GM03348 (cell line): ENCODE measurements at regions not wholly inside any gene's neighbourhood (a gene's known extent, or its start where the extent isn't known, plus 50 kb on each side); places are given as distances from the start of the nearest gene placed in this dataset.
"Not testable (repeated sequence)": the region's sequence is repeated elsewhere in the genome, so short reads cannot be mapped to it uniquely, and the experiment has no call there.

Experiments used
- DNase-seq: peaks from one replicate; pipeline ENCODE4 v3.0.0; 2012; ENCODE audit warnings: low spot score

DNA sequence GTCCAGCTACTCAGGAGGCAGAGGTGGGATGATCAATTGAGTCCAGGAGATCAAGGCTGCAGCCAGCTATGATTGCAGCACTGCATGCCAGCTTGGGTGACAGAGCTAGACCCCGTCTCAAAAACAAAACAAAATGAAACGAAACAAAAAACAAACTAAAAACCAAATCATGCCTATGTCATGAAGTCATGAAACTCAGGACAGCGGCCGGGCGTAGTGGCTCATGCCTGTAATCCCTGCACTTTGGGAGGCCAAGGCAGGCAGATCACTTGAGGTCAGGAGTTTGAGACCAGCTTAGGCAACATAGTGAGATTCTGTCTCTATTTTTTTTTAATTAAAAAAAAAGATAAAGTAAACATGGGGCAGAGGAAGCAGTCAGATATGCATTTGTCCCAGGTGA, 472.6 kb downstream of the GOLGA6L6 start:
- DNase-seq = not testable (repeated sequence)

GRCh38 chr15:20066173-20066572, 475.4 kb downstream of the GOLGA6L6 start:
- DNase-seq = not testable (repeated sequence)

DNA sequence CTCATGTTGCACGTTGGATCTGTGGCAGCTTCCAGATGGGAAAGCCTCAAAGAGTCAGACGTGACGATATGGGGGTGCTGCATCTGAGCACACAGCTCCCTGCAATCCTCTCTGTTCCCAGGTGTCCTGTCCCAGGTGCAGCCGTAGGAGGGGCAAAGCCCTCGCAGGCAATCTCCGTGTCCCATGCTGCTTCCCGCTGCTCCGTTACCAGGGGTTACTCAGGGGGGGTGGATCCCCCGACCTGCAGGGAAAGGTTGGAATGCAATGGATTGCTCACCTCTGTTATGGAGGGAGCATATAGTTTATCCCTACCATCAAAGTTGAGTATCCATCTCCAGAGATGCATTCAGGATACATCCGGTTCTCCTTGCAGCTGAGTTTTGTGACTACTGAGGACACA, 476.1 kb downstream of the GOLGA6L6 start:
- not testable (repeated sequence) for DNase-seq

- not testable (repeated sequence) for DNase-seq
These were observed 478.4 kb downstream of the GOLGA6L6 start for GRCh38 chr15:20063167-20063566.

- not testable (repeated sequence) for DNase-seq
These were observed 480.8 kb downstream of the GOLGA6L6 start for GRCh38 chr15:20060838-20061237.

GRCh38 chr15:20056871-20057270, 484.7 kb downstream of the GOLGA6L6 start:
- not testable (repeated sequence) for DNase-seq

DNA sequence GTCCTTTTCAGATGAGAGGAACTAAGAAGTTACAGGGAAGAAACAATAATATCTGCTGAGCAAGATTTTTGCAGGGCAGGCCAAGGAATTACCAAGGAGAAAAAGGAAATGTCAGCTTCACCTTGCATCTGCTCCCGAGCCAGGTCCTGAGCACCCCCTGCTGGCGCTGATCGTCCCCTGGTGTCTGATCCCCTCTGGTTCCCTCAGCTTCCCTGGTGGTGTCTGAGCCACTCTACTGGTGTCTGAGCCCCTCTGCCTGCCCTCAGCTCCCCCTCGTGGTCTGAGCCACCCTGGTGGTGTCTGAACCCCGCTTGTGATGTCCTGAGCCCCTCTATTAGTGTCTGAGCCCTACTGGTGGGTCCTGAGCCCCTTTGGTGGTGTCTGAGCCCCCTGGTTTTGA, 485.7 kb downstream of the GOLGA6L6 start:
- DNase-seq = not testable (repeated sequence)

DNA sequence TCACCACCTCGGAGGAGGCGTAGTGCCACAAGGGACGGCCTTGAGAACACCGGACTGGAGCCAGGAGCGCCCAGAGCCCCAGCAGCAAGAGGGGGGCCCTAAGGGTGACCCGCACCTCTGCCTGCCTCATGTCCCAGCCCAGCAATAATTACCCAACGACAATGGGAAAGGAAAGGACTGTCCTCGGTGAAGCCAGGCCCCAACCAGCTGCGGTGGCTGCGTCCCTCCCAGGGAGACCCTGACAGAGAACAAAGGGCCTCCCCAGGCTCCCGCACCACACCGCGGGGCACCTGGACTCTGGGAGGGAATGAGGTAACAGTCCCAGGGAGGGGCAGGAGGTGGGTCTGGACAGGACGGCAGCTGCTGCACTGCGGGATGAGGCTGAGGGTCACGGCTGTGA, 493.4 kb downstream of the GOLGA6L6 start:
- DNase-seq = not testable (repeated sequence)

- DNase-seq = not testable (repeated sequence)
These were observed 496.4 kb downstream of the GOLGA6L6 start for GRCh38 chr15:20045165-20045564.

DNA sequence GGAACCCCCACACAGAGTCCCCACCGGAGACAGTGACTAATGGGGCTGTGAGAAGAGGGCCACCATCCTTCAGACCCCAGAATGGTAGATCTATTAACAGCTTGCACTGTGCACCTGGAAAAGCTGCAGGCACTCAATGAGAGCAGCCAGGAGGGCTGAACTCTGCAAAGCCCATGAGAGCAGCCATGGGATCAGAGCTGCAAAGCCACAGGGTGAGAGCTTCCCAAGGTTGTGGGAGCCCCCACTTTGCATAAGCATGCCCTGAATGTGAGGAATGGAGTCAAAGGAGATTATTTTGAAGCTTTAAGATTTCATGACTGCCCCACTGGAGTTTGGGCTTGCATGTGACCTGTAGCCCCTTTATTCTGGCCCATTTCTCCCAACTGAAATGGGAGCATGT, 500.9 kb downstream of the GOLGA6L6 start:
- not testable (repeated sequence) for DNase-seq

DNA sequence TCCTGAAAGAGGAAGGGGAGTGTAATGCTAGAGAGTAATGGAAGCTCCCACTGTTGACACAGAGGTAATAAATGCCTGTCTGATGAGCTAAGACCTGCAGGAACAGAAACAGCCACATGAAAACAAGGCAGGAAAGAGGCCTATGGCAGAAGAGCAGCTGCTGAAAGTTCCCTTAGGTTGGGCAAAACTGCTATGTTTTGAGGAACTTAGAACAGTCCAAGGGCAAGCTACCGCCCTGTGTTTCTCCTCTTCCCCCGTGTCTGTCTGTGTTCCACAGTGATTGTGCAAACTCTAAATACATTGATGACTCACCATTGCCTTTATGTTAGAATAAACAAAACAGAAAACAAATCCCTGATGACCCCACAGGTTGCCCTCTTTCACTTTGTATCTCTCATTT, 516.6 kb downstream of the GOLGA6L6 start:
- DNase-seq = not testable (repeated sequence)

- DNase-seq = not testable (repeated sequence)
These were observed 519.3 kb downstream of the GOLGA6L6 start for GRCh38 chr15:20022349-20022748.

- DNase-seq = not testable (repeated sequence)
These were observed 520.2 kb downstream of the GOLGA6L6 start for GRCh38 chr15:20021351-20021750.

DNA sequence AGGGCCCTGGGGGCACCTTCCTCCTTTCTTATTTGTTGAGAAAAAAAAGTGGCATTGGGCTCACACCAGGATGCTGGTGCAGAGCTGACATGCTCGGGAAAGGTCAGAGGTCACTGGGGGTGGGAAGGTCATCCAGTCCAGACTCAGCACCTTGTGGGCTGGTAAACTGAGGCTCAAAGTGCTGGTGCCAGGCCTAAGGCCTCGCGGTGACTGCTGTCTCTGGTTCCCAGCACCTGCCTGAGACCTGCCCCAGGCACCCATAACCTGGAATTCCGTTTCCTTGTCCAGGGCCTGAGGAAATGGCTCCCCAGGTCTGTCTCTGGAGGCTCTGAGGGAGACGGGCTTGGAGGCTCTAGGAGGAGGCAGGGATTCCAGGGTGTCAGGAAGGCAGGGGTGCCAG, 521.0 kb downstream of the GOLGA6L6 start:
- not testable (repeated sequence) for DNase-seq

GRCh38 chr15:20019758-20020157, 521.8 kb downstream of the GOLGA6L6 start:
- DNase-seq = not testable (repeated sequence)

DNA sequence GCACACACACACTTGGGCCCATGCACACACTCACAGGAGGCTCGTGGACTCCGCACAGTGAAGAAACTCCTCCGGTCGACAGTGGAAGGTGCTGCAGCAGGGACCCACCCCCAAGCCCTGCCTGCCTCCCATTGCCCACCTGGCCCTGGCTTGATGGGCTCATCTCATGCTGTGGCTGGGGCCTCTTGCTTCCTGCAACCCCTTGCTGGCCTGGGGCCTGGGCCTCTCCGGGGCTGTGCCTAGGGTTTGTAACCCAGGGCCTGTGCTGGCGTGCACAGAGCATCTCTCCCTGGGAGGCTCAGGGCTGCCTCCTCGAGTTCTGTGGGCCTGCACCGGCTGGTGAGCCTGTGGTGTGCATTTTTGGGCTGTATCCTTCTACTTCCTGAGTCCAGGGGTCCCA, 524.0 kb downstream of the GOLGA6L6 start:
- DNase-seq = not testable (repeated sequence)

- not testable (repeated sequence) for DNase-seq
These were observed 524.7 kb downstream of the GOLGA6L6 start for GRCh38 chr15:20016941-20017340.

DNA sequence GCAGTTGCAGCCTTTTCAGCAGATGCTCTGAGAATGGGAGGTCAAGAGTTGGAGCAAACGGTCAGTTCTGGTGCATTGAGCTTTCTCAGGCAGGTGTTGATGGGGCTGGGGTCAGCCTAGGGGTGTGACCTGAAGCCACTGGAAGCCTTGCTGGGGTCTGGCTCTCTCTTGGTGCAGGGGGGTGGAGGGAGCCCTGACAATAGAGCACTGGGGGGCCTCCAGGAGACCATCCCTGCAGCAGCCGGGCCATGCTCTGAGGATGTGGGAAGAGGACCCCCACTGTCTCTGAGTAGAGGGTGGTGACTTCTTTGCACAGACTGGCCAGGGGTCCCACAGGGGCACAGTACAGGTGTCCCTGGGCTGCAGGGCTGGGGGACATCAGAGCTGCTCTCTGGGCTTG, 528.8 kb downstream of the GOLGA6L6 start:
- not testable (repeated sequence) for DNase-seq

GRCh38 chr15:20010759-20011158, 530.8 kb downstream of the GOLGA6L6 start:
- DNase-seq = not testable (repeated sequence)

GRCh38 chr15:20009619-20010018, 532.0 kb downstream of the GOLGA6L6 start:
- not testable (repeated sequence) for DNase-seq

DNA sequence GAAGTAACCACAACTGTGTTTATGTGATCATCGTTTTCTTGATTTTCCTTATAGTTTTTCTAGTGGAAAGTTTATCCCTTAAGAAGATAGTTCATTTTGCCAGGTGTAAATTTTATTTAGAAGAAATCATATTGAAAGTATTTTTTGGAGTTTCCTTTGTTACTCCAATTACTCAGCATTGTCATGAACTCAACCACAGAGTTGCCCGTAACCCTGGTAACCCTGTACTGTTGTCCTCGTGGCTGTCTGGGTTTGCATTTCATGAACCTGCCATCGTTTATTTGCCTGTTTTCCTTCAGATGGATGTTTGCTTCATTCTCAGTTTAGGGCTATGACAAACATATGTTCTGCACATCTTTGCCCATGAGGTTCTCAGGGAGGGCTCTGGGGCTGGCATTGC, 534.3 kb downstream of the GOLGA6L6 start:
- DNase-seq = not testable (repeated sequence)

- DNase-seq = not testable (repeated sequence)
These were observed 538.1 kb downstream of the GOLGA6L6 start for GRCh38 chr15:20003471-20003870.

DNA sequence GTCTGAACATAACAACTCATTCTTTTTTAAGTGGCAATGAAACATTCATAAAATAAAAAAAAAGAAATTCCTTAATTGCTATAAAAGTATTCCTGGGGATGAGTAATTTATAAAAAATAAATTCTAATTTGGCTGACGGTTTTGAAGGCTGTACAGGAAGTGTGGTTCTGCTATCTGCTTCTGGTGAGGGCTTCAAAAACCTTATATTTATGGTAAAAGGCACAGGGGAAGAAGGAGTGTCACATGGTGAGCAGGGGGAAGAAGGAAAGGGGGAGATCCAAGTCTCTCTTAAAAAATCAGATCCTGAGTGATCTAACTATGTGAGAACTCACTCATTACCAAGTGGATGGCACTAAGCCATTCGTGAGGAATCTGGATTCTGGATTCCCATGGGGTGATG, 539.0 kb downstream of the GOLGA6L6 start:
- DNase-seq = not testable (repeated sequence)

- not testable (repeated sequence) for DNase-seq
These were observed 544.9 kb downstream of the GOLGA6L6 start for GRCh38 chr15:19996574-19997194.
